IPS-18c (cell line): ENCODE measurements at regions not wholly inside any gene's neighbourhood (a gene's known extent, or its start where the extent isn't known, plus 50 kb on each side); places are given as distances from the start of the nearest gene placed in this dataset.
"Not testable (repeated sequence)": the region's sequence is repeated elsewhere in the genome, so short reads cannot be mapped to it uniquely, and the experiment has no call there.

ENCODE experiments used
- H3K4me3 ChIP-seq: 2 replicates; pipeline ENCODE4 v1.7.0; 2013; ENCODE audit warnings: low read depth, mild to moderate bottlenecking, low read length, moderate library complexity; ENCODE audit not compliant: insufficient read depth
- H3K9me3 ChIP-seq: one replicate; pipeline ENCODE4 v1.6.1; 2013; ENCODE audit warnings: mild to moderate bottlenecking, low read length, moderate library complexity; ENCODE audit not compliant: control insufficient read depth, insufficient read depth

GRCh38 chr6:109263873-109264700 lies 118.2 kb downstream of the CD164 start:
- Histone ChIP-seq H3K4me3 (no peak overlapping the region), H3K9me3 (peaks cover 2% of the 10 kb centered on the region)

DNA sequence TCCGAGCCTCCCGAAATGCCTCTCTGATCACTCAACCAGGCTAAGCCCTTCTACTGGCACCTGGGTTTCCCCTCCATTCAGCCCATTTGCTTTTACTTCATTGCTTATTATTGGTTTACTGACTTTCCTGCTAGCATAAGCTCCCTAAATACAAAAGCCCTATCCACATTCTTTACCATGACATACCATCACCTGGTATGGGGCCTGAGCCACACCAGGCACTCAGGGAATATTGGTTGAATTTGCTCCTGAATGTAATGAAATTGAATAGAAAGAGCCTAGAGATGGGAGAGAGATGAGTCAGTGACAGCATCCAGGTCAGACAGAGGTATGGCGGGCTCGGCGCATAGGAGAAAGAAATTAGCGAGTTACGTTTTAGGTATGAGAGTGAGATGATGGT lies 120.0 kb downstream of the CD164 start:
- Histone ChIP-seq H3K4me3 (no peak overlapping the region), H3K9me3 (no peaks in the 10 kb centered on the region)

DNA sequence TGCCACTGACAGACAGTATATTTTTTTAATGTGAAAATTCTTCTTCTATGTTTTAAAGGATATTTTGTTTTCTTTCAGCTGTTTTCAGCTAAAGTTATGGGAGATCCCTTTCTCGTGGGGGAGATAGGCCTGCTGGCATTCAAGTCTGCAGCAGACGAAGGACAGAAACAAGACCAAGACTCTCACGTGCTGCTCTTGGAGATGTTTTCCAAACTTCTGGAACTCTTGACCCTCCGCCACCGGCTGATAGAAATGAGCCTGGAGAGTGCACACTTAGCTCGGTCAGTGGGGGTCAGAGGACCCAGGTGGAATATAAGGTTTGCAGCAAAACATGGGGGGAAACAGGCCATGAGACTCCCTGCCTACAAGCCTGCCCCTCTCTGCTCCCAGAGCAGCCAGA lies 120.5 kb downstream of the CD164 start:
- Histone ChIP-seq H3K4me3 (no peak overlapping the region), H3K9me3 (no peaks in the 10 kb centered on the region)

DNA sequence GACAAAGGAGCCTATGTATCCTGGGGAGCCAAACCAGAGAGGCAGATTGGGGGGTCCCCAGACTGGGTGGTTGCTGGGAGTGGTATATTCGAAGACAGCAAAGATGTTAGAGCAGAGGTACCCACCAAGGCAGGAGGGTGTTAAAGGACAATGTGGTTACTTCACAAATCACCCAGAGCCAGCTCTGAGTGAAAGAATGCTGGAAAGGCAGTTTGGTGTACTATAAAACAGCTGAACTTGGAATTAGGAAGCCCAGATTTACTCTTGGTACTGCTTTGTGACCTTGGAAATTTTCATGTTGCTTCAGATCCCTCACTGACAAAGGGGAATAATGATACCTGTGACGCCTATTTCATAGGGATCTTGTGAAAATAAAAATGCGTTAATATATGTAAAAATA lies 121.6 kb downstream of the CD164 start:
- Histone ChIP-seq H3K4me3 (no peak overlapping the region), H3K9me3 (no peaks in the 10 kb centered on the region)

GRCh38 chr6:109260126-109260525 lies 122.1 kb downstream of the CD164 start:
- H3K4me3 ChIP-seq, result no peak overlapping the region
- no peaks in the 10 kb centered on the region for H3K9me3 ChIP-seq

GRCh38 chr6:109258129-109258528 lies 124.1 kb downstream of the CD164 start:
- no peak overlapping the region for H3K4me3 ChIP-seq

GRCh38 chr6:109257494-109257893 lies 124.8 kb downstream of the CD164 start:
- H3K9me3 ChIP-seq, result no peaks in the 10 kb centered on the region

More at GRCh38 chr6:109258129-109258528, 124.1 kb downstream of the CD164 start:
- H3K9me3 ChIP-seq, result no peaks in the 10 kb centered on the region

DNA sequence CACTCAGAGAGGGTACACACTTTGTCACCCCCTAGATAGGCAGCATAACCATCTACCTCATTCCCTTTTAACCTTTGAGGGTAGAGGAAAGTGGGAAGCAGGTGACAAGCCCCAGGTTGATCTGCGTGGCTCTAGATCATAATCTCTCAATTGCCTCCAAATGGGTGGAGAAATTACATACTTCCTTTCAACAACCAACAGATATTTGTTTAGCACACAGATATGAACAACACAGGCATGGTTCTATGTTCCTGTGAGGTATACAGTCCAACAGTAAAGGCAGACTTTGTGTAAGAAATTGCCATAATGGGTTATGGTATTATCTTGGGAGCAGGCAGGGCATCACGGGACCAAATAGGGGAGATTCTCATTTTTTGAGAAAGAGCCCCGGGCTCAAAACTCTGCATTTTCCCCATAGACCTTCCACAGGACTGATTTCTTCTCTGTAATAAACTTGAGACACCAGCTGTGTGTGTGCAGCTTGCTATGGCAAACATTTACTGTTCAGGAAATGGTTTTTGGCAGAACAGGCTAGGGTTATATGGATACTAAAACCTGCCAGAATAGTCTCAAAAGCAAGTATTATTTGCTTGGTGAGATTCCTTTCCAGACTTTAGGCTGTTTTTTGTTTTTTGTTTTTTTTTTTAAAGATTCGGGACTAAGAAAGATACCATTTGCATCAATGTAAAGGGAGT lies 126.2 kb downstream of the CD164 start:
- H3K9me3 ChIP-seq, result no peaks in the 10 kb centered on the region
- H3K4me3 ChIP-seq, result no peak overlapping the region

More at GRCh38 chr6:109257494-109257893, 124.8 kb downstream of the CD164 start:
- H3K4me3 ChIP-seq, result no peak overlapping the region

GRCh38 chr6:109255087-109255486 lies 127.2 kb downstream of the CD164 start:
- H3K4me3 ChIP-seq, result no peak overlapping the region
- no peaks in the 10 kb centered on the region for H3K9me3 ChIP-seq

DNA sequence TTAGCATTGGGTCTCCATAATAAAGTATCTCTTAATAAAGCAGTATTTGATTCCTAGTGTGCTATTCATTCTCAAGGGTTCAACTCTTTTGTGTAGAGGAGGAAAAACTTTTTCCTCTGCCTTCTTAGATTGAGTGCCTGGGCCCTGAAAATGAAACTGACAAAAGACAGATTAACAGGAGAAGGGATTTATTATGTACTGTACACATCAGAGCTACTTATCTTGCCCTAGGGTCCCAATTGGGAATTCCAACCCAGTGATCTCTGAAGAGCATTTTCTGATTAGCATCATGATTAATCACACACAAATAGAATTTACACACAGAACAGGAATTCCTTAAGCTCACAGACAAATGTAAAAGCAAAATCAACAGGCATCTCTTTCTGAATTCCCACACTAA lies 128.9 kb downstream of the CD164 start:
- H3K4me3 ChIP-seq, result no peak overlapping the region

GRCh38 chr6:109252261-109253041 lies 129.8 kb downstream of the CD164 start:
- Histone ChIP-seq H3K4me3 (no peak overlapping the region), H3K9me3 (no peaks in the 10 kb centered on the region)

More for the DNA sequence above, 128.9 kb downstream of the CD164 start:
- no peaks in the 10 kb centered on the region for H3K9me3 ChIP-seq

DNA sequence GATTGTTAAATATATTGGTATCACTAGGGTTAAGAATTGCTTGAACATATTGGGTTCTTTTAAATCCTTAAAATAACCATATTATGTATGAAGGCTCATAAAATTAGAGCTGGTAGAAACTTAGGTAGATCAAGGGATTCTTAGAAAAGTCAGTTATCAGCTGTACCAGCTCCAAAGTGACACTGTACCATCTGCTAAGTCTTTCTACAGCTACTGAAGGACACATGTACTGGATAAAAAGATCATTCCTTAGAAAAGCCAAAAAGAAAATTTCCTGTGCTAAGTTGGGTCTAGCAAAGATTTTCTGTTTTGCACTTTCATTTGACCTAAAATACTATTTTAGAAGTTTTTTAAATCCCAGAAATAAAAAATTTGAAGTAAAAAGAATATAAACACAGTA lies 130.4 kb downstream of the CD164 start:
- Histone ChIP-seq H3K4me3 (peak overlapping the region; percentile 1; the same call in 1 of the 2 replicates), H3K9me3 (no peaks in the 10 kb centered on the region)

DNA sequence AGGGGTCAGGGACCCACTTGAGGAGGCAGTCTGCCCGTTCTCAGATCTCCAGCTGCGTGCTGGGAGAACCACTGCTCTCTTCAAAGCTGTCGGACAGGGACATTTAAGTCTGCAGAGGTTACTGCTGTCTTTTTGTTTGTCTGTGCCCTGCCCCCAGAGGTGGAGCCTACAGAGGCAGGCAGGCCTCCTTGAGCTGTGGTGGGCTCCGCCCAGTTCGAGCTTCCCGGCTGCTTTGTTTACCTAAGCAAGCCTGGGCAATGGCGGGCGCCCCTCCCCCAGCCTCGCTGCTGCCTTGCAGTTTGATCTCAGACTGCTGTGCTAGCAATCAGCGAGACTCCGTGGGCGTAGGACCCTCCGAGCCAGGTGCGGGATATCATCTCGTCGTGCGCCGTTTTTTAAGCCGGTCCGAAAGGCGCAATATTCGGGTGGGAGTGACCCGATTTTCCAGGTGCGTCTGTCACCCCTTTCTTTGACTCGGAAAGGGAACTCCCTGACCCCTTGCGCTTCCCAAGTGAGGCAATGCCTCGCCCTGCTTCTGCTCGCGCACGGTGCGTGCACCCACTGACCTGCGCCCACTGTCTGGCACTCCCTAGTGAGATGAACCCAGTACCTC lies 131.6 kb downstream of the CD164 start:
- H3K9me3 ChIP-seq, H3K4me3 ChIP-seq: not testable (repeated sequence)

- Histone ChIP-seq H3K9me3 (no peaks in the 10 kb centered on the region), H3K4me3 (no peak overlapping the region)
These were observed 138.1 kb downstream of the CD164 start for GRCh38 chr6:109243863-109244825.

DNA sequence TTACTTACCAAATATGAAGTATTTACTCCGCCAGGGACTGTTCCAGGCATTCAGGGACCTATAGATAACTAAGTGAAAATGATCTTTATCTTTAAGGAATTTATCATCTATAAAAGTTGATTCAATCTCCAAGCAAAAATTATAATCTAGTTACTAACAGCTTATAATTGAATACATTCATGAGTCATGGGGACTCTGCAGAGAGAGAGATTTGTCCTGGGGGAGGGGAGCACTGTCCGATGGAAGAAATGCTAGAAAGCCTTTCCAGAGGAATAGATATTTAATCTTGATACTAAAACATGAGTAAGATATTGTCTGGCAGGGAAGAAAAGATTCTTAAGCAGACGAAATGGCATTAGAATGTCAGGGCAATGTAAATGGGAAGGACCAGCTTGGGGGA lies 139.3 kb downstream of the CD164 start:
- no peak overlapping the region for H3K4me3 ChIP-seq
- H3K9me3 ChIP-seq, result no peaks in the 10 kb centered on the region

DNA sequence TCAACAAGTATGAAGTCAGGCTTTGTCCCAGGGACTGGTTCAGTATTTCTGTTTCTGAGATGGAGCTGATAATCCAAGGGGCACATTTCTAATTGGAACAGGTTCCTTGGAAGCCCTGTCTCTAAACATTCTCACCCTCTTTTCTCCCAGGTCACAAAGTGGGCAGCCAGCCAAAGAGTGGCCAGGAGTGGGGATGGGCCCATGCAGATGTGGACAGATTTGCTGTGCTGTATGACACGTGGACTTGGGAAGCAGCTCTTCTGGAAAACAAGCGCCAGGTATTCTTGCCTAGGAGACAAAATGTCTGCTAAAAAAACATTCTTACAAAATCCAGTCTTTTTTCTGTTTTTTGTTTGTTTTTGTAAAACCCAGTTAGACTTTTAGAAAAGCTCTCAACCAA lies 140.2 kb downstream of the CD164 start:
- Histone ChIP-seq H3K9me3 (no peaks in the 10 kb centered on the region), H3K4me3 (no peak overlapping the region)
